Smooth muscle cell (in vitro differentiated cells): ENCODE measurements at regions not wholly inside any gene's neighbourhood (a gene's known extent, or its start where the extent isn't known, plus 50 kb on each side); places are given as distances from the start of the nearest gene placed in this dataset. TPM values are rescaled to one million over a fixed set of nuclear protein-coding genes. Genes with fewer than 3 reads are reported as not detected.

Experiments
- DNase-seq: peaks from one replicate; lab custom pipeline; 2025; ENCODE audit not compliant: unreplicated experiment; lab: John Stamatoyannopoulos, UW
- H2AFZ ChIP-seq: fragments of 200-600 bp; sonication (generic); 2 replicates; pipeline ENCODE4 v1.6.0; 2016; ENCODE audit warnings: antibody characterized with exemption, low read depth, mild to moderate bottlenecking
- H3F3A ChIP-seq: fragments of 200-600 bp; sonication (generic); 2 replicates; pipeline ENCODE4 v1.6.0; 2017; ENCODE audit warnings: antibody characterized with exemption, low read depth
- H3K27ac ChIP-seq: fragments of 200-600 bp; sonication (generic); 2 replicates; pipeline ENCODE4 v1.5.1; 2016; ENCODE audit warnings: low read depth, mild to moderate bottlenecking
- H3K27me3 ChIP-seq: fragments of 200-600 bp; sonication (generic); 2 replicates; pipeline ENCODE4 v1.6.1; 2016; ENCODE audit warnings: low read depth, mild to moderate bottlenecking
- H3K36me3 ChIP-seq: fragments of 200-600 bp; sonication (generic); 2 replicates; pipeline ENCODE4 v1.5.1; 2016; ENCODE audit warnings: low read depth
- H3K4me1 ChIP-seq: fragments of 200-600 bp; sonication (generic); 2 replicates; pipeline ENCODE4 v1.5.1; 2016; ENCODE audit warnings: low read depth
- H3K4me2 ChIP-seq: fragments of 200-600 bp; sonication (generic); 2 replicates; pipeline ENCODE4 v1.6.0; 2016; ENCODE audit warnings: mild to moderate bottlenecking
- H3K4me3 ChIP-seq: fragments of 200-600 bp; sonication (generic); 2 replicates; pipeline ENCODE4 v1.5.1; 2016; ENCODE audit warnings: mild to moderate bottlenecking
- H3K79me2 ChIP-seq: fragments of 200-600 bp; sonication (generic); 2 replicates; pipeline ENCODE4 v1.6.0; 2016; ENCODE audit warnings: low read depth, mild to moderate bottlenecking
- H3K9ac ChIP-seq: fragments of 200-600 bp; sonication (generic); 2 replicates; pipeline ENCODE4 v1.6.0; 2016; ENCODE audit warnings: low read depth
- H3K9me3 ChIP-seq: fragments of 200-600 bp; sonication (generic); replicated peaks from 2 replicates; pipeline ENCODE4 v1.5.1; 2016; ENCODE audit warnings: low read depth
- H4K20me1 ChIP-seq: fragments of 200-600 bp; sonication (generic); 2 replicates; pipeline ENCODE4 v1.6.0; 2016; ENCODE audit warnings: low read depth
- small RNA-seq: library from RNA; depleted of rRNA; stranded (forward); fragments of <200 nt; gene quantifications from one replicate; pipeline ENCODE3, GENCODE V24; 2014
- TF ChIP-seq, protein P1 (sequence below): fragments of 200-600 bp; sonication (generic); IDR thresholded peaks from 2 replicates; pipeline ENCODE4 v1.5.1; 2017; ENCODE audit warnings: borderline replicate concordance, mild to moderate bottlenecking, antibody characterized with exemption; ENCODE audit not compliant: insufficient read depth, poor library complexity, severe bottlenecking

DNA sequence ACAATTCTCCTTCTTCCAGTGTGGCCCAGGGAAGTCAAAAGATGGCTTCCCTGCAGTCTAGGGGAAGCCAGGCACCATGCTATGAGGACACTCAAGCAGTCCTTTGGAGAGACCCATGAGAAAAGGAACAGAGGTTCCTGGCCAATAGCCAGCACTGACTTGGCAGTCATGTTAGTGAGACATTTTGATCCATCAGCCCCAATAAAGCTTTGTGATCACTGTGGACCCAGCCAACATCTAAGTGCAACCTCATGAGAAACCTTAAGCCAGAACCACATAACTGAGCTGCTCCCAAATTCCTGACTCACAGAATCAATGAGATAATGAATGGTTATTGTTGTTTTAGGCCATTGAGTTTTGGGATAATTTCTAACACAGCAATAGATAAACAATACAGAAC is 51.0 kb upstream of the NAP1L1 start:
- TF ChIP-seq, protein P1, sequence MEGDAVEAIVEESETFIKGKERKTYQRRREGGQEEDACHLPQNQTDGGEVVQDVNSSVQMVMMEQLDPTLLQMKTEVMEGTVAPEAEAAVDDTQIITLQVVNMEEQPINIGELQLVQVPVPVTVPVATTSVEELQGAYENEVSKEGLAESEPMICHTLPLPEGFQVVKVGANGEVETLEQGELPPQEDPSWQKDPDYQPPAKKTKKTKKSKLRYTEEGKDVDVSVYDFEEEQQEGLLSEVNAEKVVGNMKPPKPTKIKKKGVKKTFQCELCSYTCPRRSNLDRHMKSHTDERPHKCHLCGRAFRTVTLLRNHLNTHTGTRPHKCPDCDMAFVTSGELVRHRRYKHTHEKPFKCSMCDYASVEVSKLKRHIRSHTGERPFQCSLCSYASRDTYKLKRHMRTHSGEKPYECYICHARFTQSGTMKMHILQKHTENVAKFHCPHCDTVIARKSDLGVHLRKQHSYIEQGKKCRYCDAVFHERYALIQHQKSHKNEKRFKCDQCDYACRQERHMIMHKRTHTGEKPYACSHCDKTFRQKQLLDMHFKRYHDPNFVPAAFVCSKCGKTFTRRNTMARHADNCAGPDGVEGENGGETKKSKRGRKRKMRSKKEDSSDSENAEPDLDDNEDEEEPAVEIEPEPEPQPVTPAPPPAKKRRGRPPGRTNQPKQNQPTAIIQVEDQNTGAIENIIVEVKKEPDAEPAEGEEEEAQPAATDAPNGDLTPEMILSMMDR: no peak
- no peak for DNase-seq
- H3K9ac ChIP-seq: no peak overlapping the region
- peaks cover 7% of the 10 kb centered on the region for H3K9me3 ChIP-seq
- H3K4me2 ChIP-seq: no peak overlapping the region
- no peaks in the 10 kb centered on the region for H3F3A ChIP-seq
- peaks cover 10% of the 10 kb centered on the region for H3K36me3 ChIP-seq
- no peaks in the 10 kb centered on the region for H4K20me1 ChIP-seq
- no peaks in the 10 kb centered on the region for H3K4me1 ChIP-seq
- H3K4me3 ChIP-seq: no peak overlapping the region
- H3K27ac ChIP-seq: no peak overlapping the region
- no peaks in the 10 kb centered on the region for H3K79me2 ChIP-seq
- H2AFZ ChIP-seq: no peak overlapping the region
- no peaks in the 10 kb centered on the region for H3K27me3 ChIP-seq

Small RNAs in the stretch of these regions (small RNA-seq; reads per million reads assigned to genes)
- not detected for gene RNU6-1271P
